ENCODE measurements at regions not wholly inside any gene's neighbourhood (a gene's known extent, or its start where the extent isn't known, plus 50 kb on each side); places are given as distances from the start of the nearest gene placed in this dataset.

DNA sequence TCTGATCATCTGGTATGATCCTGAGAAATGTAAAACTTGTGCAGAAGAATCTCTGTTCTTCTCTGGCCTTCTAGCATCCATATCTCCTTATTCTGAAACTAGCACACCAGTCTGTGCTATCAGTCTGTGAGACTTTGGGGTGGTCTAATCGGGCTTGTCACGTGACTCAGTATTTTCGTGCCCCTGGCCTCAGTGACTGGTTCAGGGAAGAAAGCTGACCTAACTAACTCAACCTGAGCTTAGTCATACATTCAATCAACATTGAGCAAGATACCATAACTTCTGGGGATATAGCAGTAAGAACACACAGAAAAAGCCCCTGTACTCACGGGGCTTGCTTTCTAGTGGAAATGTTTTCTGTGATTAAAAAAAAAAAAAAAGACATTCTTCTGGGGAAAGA, 109.3 kb downstream of the DKK1 start:
- no peak for DNase-seq (ENCODE audit: low spot score in 2 of 2)
- no peaks in the 10 kb centered on the region for H3K27me3 ChIP-seq
- H3K9me3 ChIP-seq: no peaks in the 10 kb centered on the region
- no peak overlapping the region for H3K27ac ChIP-seq
- no peaks in the 10 kb centered on the region for H3K4me1 ChIP-seq
- no peaks in the 10 kb centered on the region for H3K36me3 ChIP-seq
- TF ChIP-seq POLR2A (IDR thresholded peaks at IDR 0.05): no peak
- TF ChIP-seq EP300 (IDR thresholded peaks at IDR 0.05): no peak
- TF ChIP-seq, protein P1, sequence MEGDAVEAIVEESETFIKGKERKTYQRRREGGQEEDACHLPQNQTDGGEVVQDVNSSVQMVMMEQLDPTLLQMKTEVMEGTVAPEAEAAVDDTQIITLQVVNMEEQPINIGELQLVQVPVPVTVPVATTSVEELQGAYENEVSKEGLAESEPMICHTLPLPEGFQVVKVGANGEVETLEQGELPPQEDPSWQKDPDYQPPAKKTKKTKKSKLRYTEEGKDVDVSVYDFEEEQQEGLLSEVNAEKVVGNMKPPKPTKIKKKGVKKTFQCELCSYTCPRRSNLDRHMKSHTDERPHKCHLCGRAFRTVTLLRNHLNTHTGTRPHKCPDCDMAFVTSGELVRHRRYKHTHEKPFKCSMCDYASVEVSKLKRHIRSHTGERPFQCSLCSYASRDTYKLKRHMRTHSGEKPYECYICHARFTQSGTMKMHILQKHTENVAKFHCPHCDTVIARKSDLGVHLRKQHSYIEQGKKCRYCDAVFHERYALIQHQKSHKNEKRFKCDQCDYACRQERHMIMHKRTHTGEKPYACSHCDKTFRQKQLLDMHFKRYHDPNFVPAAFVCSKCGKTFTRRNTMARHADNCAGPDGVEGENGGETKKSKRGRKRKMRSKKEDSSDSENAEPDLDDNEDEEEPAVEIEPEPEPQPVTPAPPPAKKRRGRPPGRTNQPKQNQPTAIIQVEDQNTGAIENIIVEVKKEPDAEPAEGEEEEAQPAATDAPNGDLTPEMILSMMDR (IDR thresholded peaks at IDR 0.05): no peak
- H3K4me3 ChIP-seq: no peak overlapping the region
- 75 to 91% methylated on average over 4 of the region's 4 CpGs for WGBS, 2 donors

DNA sequence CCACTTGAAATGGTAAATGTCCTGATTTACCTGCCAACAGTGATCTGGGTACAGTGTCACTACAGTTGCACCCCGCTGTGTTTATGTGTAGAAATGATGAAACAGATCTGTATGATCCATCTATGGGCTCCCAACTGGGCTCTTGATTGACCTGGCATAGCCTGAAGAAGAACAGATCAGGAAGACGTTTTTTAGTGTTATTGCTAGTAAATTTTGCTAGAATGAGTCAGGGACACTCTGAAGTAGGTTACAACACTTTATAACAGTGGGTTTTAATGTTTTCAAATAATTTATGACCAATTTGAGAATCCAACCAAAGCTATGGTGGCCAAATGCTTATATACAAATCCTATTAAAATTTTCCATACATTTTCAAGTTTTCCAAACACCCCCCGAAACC, 110.3 kb downstream of the DKK1 start:
- H3K27me3 ChIP-seq: no peaks in the 10 kb centered on the region
- no peak for DNase-seq (ENCODE audit: low spot score in 2 of 2)
- no peaks in the 10 kb centered on the region for H3K36me3 ChIP-seq
- no peak overlapping the region for H3K4me3 ChIP-seq
- TF ChIP-seq, protein P1 (IDR thresholded peaks at IDR 0.05): no peak
- TF ChIP-seq EP300 (IDR thresholded peaks at IDR 0.05): no peak
- TF ChIP-seq POLR2A (IDR thresholded peaks at IDR 0.05): no peak
- no peaks in the 10 kb centered on the region for H3K9me3 ChIP-seq
- WGBS, 2 donors: 75 to 76% methylated on average over 3 of the region's 3 CpGs
- no peak overlapping the region for H3K27ac ChIP-seq
- H3K4me1 ChIP-seq: no peaks in the 10 kb centered on the region

DNA sequence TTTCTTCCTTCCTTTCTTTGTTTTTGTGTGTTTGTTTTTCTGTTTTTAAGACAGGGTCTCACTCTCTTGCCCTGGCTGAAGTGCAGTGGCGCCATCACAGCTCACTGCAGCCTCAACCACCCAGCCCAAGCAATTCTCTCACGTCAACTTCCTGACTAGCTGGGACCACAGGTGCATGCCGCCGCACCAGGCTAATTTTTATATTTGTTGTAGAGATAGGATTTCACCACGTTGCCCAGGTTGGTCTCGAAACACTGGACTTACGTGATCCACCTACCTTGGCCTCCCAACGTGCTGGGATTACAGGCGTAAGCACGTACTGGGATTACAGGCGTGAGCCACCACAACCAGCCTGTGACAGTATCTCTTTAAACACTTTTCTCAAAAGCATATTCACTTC, 120.7 kb downstream of the DKK1 start:
- DNase-seq (ENCODE audit: low spot score in 2 of 2): no peak

DNA sequence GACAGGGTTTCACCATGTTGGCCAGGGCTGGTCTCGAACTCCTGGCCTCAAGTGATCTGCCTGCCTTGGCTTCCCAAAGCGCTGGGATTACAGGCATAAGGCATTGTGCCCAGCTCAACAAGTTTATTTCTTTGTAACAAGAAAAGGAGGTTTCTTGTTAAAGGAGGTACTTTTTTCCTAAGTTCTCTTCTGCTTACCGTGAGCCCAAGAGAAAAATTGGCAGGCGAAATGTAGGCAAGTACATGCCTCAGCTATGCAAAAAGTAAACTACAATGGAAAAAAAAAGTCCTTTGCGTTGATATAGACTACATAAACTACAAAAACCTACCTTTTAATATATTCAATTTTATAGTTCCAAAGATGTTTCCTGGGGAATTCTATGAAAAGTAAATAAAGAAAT, 122.6 kb downstream of the DKK1 start:
- H3K4me3 ChIP-seq: no peak overlapping the region
- WGBS, 2 donors: 62 to 77% methylated on average over 5 of the region's 5 CpGs
- no peak for TF ChIP-seq POLR2A (IDR thresholded peaks at IDR 0.05)
- TF ChIP-seq, protein P1 (IDR thresholded peaks at IDR 0.05): no peak
- TF ChIP-seq EP300 (IDR thresholded peaks at IDR 0.05): no peak

More for the DNA sequence above, 120.7 kb downstream of the DKK1 start:
- no peaks in the 10 kb centered on the region for H3K4me1 ChIP-seq
- TF ChIP-seq, protein P1 (IDR thresholded peaks at IDR 0.05): no peak
- TF ChIP-seq POLR2A (IDR thresholded peaks at IDR 0.05): no peak
- no peak for TF ChIP-seq EP300 (IDR thresholded peaks at IDR 0.05)
- no peaks in the 10 kb centered on the region for H3K27me3 ChIP-seq
- 95 to 98% methylated on average over 11 of the region's 11 CpGs for WGBS, 2 donors
- no peaks in the 10 kb centered on the region for H3K9me3 ChIP-seq
- H3K36me3 ChIP-seq: no peaks in the 10 kb centered on the region
- no peak overlapping the region for H3K4me3 ChIP-seq
- H3K27ac ChIP-seq: no peak overlapping the region

DNA sequence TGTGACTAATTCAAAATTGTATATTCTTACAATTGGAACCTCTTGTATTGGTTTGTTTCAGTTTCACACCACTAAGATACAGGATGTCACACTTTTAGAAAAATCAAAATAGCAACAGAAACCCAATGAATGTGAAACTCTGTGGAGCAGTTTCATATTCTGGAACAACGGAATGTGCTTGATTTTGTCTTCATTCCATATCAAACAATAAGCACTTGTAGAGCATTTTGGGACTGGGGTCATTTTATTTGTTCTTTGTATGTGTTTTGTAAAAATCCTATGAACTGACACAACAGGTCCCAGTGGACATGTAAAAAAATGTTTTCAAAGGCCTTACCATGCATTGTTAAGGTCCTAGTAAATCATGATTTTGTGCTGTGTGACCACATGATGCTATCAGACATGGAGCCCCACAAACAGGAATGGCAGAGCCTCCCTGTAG, 123.1 kb downstream of the DKK1 start:
- TF ChIP-seq, protein P1 (IDR thresholded peaks at IDR 0.05): no peak
- TF ChIP-seq EP300 (IDR thresholded peaks at IDR 0.05) (no peak), POLR2A (IDR thresholded peaks at IDR 0.05) (no peak)
- no peak overlapping the region for H3K27ac ChIP-seq
- H3K9me3 ChIP-seq: no peaks in the 10 kb centered on the region
- WGBS, 2 donors: 28 to 33% methylated on average over 1 of the region's 1 CpG
- no peak for DNase-seq (ENCODE audit: low spot score in 2 of 2)
- no peaks in the 10 kb centered on the region for H3K4me1 ChIP-seq
- H3K4me3 ChIP-seq: no peak overlapping the region
- H3K27me3 ChIP-seq: no peaks in the 10 kb centered on the region
- no peaks in the 10 kb centered on the region for H3K36me3 ChIP-seq

More for the DNA sequence above, 122.6 kb downstream of the DKK1 start:
- Histone ChIP-seq H3K4me1 (no peaks in the 10 kb centered on the region), H3K36me3 (no peaks in the 10 kb centered on the region), H3K27me3 (no peaks in the 10 kb centered on the region), H3K27ac (no peak overlapping the region), H3K9me3 (no peaks in the 10 kb centered on the region)
- DNase-seq (ENCODE audit: low spot score in 2 of 2): no peak
